H1 (cell line): ENCODE measurements at regions not wholly inside any gene's neighbourhood (a gene's known extent, or its start where the extent isn't known, plus 50 kb on each side); places are given as distances from the start of the nearest gene placed in this dataset.

Source experiments
- CTCF ChIA-PET: fragments of 300-600 bp; sonication (Branson Sonifier 250); formaldehyde crosslinking; loops from one replicate; lab custom pipeline; 2021; ENCODE audit not compliant: partially characterized antibody; lab: Charles Lee
- POLR2A ChIA-PET: fragments of 300-600 bp; sonication (Branson Sonifier 250); formaldehyde crosslinking; loops from one replicate; lab custom pipeline; 2021; ENCODE audit warnings: inconsistent platforms; ENCODE audit not compliant: partially characterized antibody; lab: Charles Lee
- DNase-seq, 2 experiments: peaks; one replicate each; pipeline versions ENCODE4 v3.0.0 to v3.0.0-alpha.2; 2010 to 2022; ENCODE audit warnings: low spot score in 2 of 2, low read depth in 1 of 2, mixed read lengths in 1 of 2
- FAIRE-seq: peaks from 2 replicates; lab custom pipeline; 2011; peaks lifted over from hg19 to GRCh38; lab: Jason Lieb, UNC
- H2AFZ ChIP-seq: 2 replicates; pipeline ENCODE4 v1.8.1; 2012; ENCODE audit warnings: low read length, inconsistent platforms
- H2AK5ac ChIP-seq: 2 replicates; pipeline ENCODE4 v1.6.1; 2013; ENCODE audit warnings: low read depth, low read length
- H2BK120ac ChIP-seq: replicated peaks from 2 replicates; pipeline ENCODE3; 2013; ENCODE audit warnings: low read depth, low read length, inconsistent platforms
- H2BK12ac ChIP-seq: 2 replicates; pipeline ENCODE4 v1.6.1; 2013; ENCODE audit warnings: low read depth, low read length
- H2BK15ac ChIP-seq: 2 replicates; pipeline ENCODE4 v1.6.1; 2013; ENCODE audit warnings: low read length
- H2BK20ac ChIP-seq: 2 replicates; pipeline ENCODE4 v1.6.1; 2013; ENCODE audit warnings: low read length
- H2BK5ac ChIP-seq: 2 replicates; pipeline ENCODE4 v1.6.1; 2013; ENCODE audit warnings: low read depth, low read length
- H3K14ac ChIP-seq: 2 replicates; pipeline ENCODE4 v1.6.1; 2013; ENCODE audit warnings: inconsistent platforms; ENCODE audit not compliant: insufficient read length
- H3K18ac ChIP-seq: 2 replicates; pipeline ENCODE4 v1.6.1; 2013; ENCODE audit warnings: low read length; ENCODE audit errors: extremely low read depth
- H3K23ac ChIP-seq: 2 replicates; pipeline ENCODE4 v1.6.1; 2013; ENCODE audit warnings: inconsistent platforms; ENCODE audit not compliant: insufficient read length
- H3K23me2 ChIP-seq: 2 replicates; pipeline ENCODE4 v1.6.1; 2013; ENCODE audit warnings: low read depth, low read length
- H3K27ac ChIP-seq: 2 replicates; pipeline ENCODE4 v1.6.1; 2011; ENCODE audit warnings: low read depth, low read length, inconsistent platforms
- H3K27me3 ChIP-seq, 4 experiments: replicated peaks in 1 of 4; 1 replicate in 1 of 4; 2 replicates in 3 of 4; pipeline versions ENCODE4 v1.6.1 to v1.8.1; 2011 to 2013; ENCODE audit warnings: low read length in 3 of 4, mild to moderate bottlenecking in 3 of 4, inconsistent platforms in 2 of 4, mixed read lengths in 2 of 4, moderate library complexity in 1 of 4; ENCODE audit not compliant: control insufficient read depth in 3 of 4, insufficient read depth in 3 of 4; ENCODE audit errors: extremely low read depth in 1 of 4
- H3K36me3 ChIP-seq, 4 experiments: 2 replicates each; pipeline versions ENCODE4 v1.6.1 to v1.8.1; 2011 to 2013; ENCODE audit warnings: mild to moderate bottlenecking in 4 of 4, low read length in 3 of 4, moderate library complexity in 2 of 4, control low read depth in 1 of 4, inconsistent platforms in 1 of 4; ENCODE audit not compliant: insufficient read depth in 4 of 4, control insufficient read depth in 2 of 4
- H3K4ac ChIP-seq: replicated peaks from 2 replicates; pipeline ENCODE3; 2013; ENCODE audit warnings: low read length, low read depth, mixed read lengths, inconsistent platforms; ENCODE audit not compliant: insufficient read length
- H3K4me1 ChIP-seq, 4 experiments: replicated peaks in 1 of 4; 1 replicate in 1 of 4; 2 replicates in 3 of 4; pipeline versions ENCODE4 v1.6.1 to v1.8.1; 2011 to 2013; ENCODE audit warnings: low read length in 3 of 4, inconsistent platforms in 2 of 4, mixed read lengths in 1 of 4; ENCODE audit not compliant: insufficient read depth in 4 of 4, control insufficient read depth in 3 of 4
- H3K4me2 ChIP-seq, 2 experiments: 2 replicates each; pipeline versions ENCODE4 v1.6.1 to v1.8.1; 2011 to 2013; ENCODE audit warnings: low read depth in 2 of 2, low read length in 2 of 2, control low read depth in 1 of 2, inconsistent platforms in 1 of 2, mild to moderate bottlenecking in 1 of 2; ENCODE audit not compliant: insufficient read depth in 1 of 2
- H3K4me3 ChIP-seq, 4 experiments: fragments of 200-600, 300-600 bp in 1 of 4; sonication (generic), shearing (Covaris generic), sonication (Bioruptor Twin) in 1 of 4; 2 replicates each; pipeline versions ENCODE4 v1.5.1 to v1.8.1; 2011 to 2016; ENCODE audit warnings: low read length in 4 of 4, low read depth in 3 of 4, control low read depth in 2 of 4, inconsistent platforms in 2 of 4, mild to moderate bottlenecking in 2 of 4, mixed read lengths in 1 of 4, moderate library complexity in 1 of 4; ENCODE audit not compliant: insufficient read depth in 2 of 4; ENCODE audit errors: extremely low read depth in 1 of 4
- H3K56ac ChIP-seq: replicated peaks from 2 replicates; pipeline ENCODE3; 2013; ENCODE audit warnings: low read depth, mild to moderate bottlenecking, mixed read lengths, low read length, inconsistent platforms; ENCODE audit not compliant: insufficient read length
- H3K79me1 ChIP-seq: 2 replicates; pipeline ENCODE4 v1.6.1; 2013; ENCODE audit warnings: low read depth, low read length, control low read depth
- H3K79me2 ChIP-seq, 2 experiments: 2 replicates each; pipeline versions ENCODE4 v1.6.1 to v1.8.1; 2012 to 2013; ENCODE audit warnings: low read length in 2 of 2, mild to moderate bottlenecking in 2 of 2, inconsistent platforms in 1 of 2; ENCODE audit not compliant: insufficient read depth in 2 of 2, control insufficient read depth in 1 of 2
- H3K9ac ChIP-seq, 4 experiments: replicated peaks in 1 of 4; 1 replicate in 1 of 4; 2 replicates in 3 of 4; pipeline versions ENCODE4 v1.6.1 to v1.8.1; 2011 to 2013; ENCODE audit warnings: low read depth in 3 of 4, low read length in 3 of 4, control low read depth in 2 of 4, mild to moderate bottlenecking in 2 of 4, moderate library complexity in 2 of 4, inconsistent platforms in 1 of 4; ENCODE audit errors: extremely low read depth in 1 of 4
- H3K9me3 ChIP-seq, 2 experiments: 2 replicates each; pipeline versions ENCODE4 v1.6.1 to v1.8.1; 2012 to 2013; ENCODE audit warnings: mild to moderate bottlenecking in 2 of 2, moderate library complexity in 2 of 2, control low read depth in 1 of 2, inconsistent platforms in 1 of 2, low read depth in 1 of 2, low read length in 1 of 2, mixed read lengths in 1 of 2; ENCODE audit not compliant: insufficient read depth in 2 of 2
- H4K20me1 ChIP-seq, 2 experiments: replicated peaks in 1 of 2; 2 replicates each; pipeline versions ENCODE3 to v1.8.1; 2011 to 2013; ENCODE audit warnings: inconsistent platforms in 2 of 2, low read length in 2 of 2, mild to moderate bottlenecking in 1 of 2; ENCODE audit not compliant: insufficient read depth in 2 of 2, control insufficient read depth in 1 of 2
- H4K5ac ChIP-seq: 2 replicates; pipeline ENCODE4 v1.6.1; 2013; ENCODE audit warnings: low read length, low read depth, mixed read lengths, inconsistent platforms; ENCODE audit not compliant: insufficient read length
- H4K8ac ChIP-seq: 2 replicates; pipeline ENCODE4 v1.8.0; 2013; ENCODE audit warnings: mild to moderate bottlenecking, moderate library complexity, low read length, inconsistent platforms; ENCODE audit not compliant: insufficient read depth; ENCODE audit errors: extremely low read depth
- H4K91ac ChIP-seq: replicated peaks from 2 replicates; pipeline ENCODE3; 2013; ENCODE audit warnings: low read length, mixed read lengths, inconsistent platforms; ENCODE audit not compliant: insufficient read length
- WGBS, 2 experiments: shearing (Covaris generic) in 1 of 2; methylation state at CpG; one replicate each; pipeline versions ENCODE4 v1.1.6 to v1.1.7; 2013 to 2015; ENCODE audit warnings: low lambda C conversion rate in 2 of 2, mixed read lengths in 2 of 2, inconsistent platforms in 1 of 2, low coverage in 1 of 2, missing lambda C conversion rate in 1 of 2; ENCODE audit not compliant: insufficient replicate concordance in 2 of 2, insufficient coverage in 1 of 2, insufficient read length in 1 of 2; ENCODE audit errors: extremely low coverage in 1 of 2, missing lambda C conversion rate in 1 of 2; 5-methylcytosine and 5-hydroxymethylcytosine counted together
- TF ChIP-seq, protein P1 (sequence below): IDR thresholded peaks from 2 replicates; pipeline ENCODE4 v1.6.1; 2012; ENCODE audit warnings: inconsistent platforms

DNA sequence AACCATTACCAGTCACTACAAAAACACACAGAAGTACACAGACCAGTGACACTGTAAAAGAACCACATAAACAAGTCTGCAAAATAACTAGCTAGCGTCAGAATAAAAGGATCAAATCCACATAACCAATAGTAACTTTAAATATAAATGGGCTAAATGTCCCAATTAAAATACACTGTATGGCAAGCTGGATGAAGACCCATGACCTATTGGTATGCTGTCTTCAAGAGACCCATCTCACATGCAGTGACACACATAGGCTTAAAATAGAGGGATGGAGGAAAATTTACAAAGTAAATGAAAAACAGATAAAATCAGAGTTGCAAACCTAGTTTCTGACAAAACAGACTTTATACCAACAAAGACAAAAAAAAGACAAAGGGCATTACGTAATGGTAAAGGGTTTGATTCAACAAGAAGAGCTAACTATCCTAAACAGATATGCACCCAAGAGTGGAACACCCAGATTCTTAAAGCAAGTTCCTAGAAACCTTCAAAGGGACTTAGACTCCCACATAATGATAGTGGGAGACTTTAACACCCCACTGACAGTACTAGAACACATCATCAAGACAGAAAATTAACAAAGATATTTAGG, 196.9 kb downstream of the TBX15 start:
- no peak overlapping the region for H2AK5ac ChIP-seq
- no peak overlapping the region for H2BK20ac ChIP-seq
- H3K27ac ChIP-seq = no peak overlapping the region
- no peak overlapping the region for H2BK120ac ChIP-seq
- no peak overlapping the region for H3K4ac ChIP-seq
- H2BK12ac ChIP-seq = no peak overlapping the region
- H3K36me3 ChIP-seq = no peaks in the 10 kb centered on the region
- H4K8ac ChIP-seq = no peak overlapping the region
- H3K56ac ChIP-seq = no peak overlapping the region
- H3K14ac ChIP-seq = no peak overlapping the region
- H3K4me2 ChIP-seq = no peak overlapping the region
- no peaks in the 10 kb centered on the region for H4K20me1 ChIP-seq
- H2BK5ac ChIP-seq = no peak overlapping the region
- H3K9me3 ChIP-seq = no peaks in the 10 kb centered on the region
- H3K27me3 ChIP-seq = no peaks in the 10 kb centered on the region; a peak in 1 of 7 replicates
- TF ChIP-seq, protein P1, sequence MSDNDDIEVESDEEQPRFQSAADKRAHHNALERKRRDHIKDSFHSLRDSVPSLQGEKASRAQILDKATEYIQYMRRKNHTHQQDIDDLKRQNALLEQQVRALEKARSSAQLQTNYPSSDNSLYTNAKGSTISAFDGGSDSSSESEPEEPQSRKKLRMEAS = no peak
- no peaks in the 10 kb centered on the region for H3K4me1 ChIP-seq
- DNase-seq (no peak), FAIRE-seq (no peak)
- no peaks in the 10 kb centered on the region for H3K79me2 ChIP-seq
- ChIA-PET CTCF (no interaction called here), POLR2A (no interaction called here)
- no peaks in the 10 kb centered on the region for H3K79me1 ChIP-seq
- no peaks in the 10 kb centered on the region for H3K23me2 ChIP-seq
- H2BK15ac ChIP-seq = no peak overlapping the region
- no peak overlapping the region for H2AFZ ChIP-seq
- whole genome bisulfite sequencing, 2 experiments = 47% methylated on average over 2 of the region's 2 CpGs; no CpG with 5 or more reads in 1 of the 2 experiments
- no peak overlapping the region for H3K9ac ChIP-seq
- H3K18ac ChIP-seq = no peak overlapping the region
- H3K4me3 ChIP-seq = no peak overlapping the region
- H4K91ac ChIP-seq = no peak overlapping the region
- H4K5ac ChIP-seq = no peak overlapping the region
- no peak overlapping the region for H3K23ac ChIP-seq
